GM19328 (cell line): ENCODE measurements at regions not wholly inside any gene's neighbourhood (a gene's known extent, or its start where the extent isn't known, plus 50 kb on each side); places are given as distances from the start of the nearest gene placed in this dataset.
"Not testable (repeated sequence)": the region's sequence is repeated elsewhere in the genome, so short reads cannot be mapped to it uniquely, and the experiment has no call there.

Source experiments
- ATAC-seq: cut with Tn5 transposase; IDR thresholded peaks from one replicate; pipeline ENCODE4 v1.9.1; 2021; ENCODE audit warnings: mild to moderate bottlenecking, moderate library complexity; ENCODE audit not compliant: unreplicated experiment

DNA sequence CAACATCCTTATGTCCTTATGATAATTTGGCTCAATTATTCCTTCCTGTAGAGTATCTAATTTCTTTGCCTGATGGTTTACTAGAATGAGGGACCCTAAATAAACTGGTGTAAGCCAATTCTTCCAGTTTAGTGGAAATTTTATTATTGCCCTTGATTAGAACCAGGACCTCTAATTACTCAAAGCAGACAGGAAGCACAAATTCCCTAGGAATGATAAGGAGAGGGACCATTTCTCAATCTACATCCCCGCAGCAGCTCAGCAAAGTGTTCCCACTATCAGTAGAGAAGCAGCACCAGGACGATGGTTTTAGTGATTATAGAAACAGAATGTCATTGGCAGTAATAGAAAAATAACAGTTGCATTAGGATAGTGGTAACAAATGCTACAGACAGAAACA, 97.1 kb downstream of the PLPPR4 start:
- no peak for ATAC-seq

- ATAC-seq, result no peak
Observed at GRCh38 chr1:99363531-99363930, 99.2 kb downstream of the PLPPR4 start.

DNA sequence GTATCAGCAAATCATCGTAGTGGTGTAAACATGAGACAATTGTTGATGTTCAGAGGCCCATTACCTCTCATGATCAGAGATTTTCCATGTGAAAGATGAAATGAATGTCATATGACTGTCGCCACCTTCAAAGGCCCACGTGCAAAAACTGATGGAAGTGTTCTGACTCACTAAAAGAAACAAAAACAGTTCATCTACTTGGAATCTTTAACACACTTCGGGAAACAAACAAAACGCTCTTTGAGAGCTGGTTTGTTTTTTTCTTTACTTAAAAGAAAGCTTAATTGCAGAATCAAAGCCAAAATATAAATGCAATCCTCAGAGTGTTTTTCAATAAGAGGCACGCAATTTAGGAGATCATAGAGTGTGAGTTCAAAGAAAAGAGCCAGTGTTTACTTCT, 100.8 kb downstream of the PLPPR4 start:
- ATAC-seq, result no peak

GRCh38 chr1:99365545-99365944, 101.3 kb downstream of the PLPPR4 start:
- ATAC-seq, result no peak

DNA sequence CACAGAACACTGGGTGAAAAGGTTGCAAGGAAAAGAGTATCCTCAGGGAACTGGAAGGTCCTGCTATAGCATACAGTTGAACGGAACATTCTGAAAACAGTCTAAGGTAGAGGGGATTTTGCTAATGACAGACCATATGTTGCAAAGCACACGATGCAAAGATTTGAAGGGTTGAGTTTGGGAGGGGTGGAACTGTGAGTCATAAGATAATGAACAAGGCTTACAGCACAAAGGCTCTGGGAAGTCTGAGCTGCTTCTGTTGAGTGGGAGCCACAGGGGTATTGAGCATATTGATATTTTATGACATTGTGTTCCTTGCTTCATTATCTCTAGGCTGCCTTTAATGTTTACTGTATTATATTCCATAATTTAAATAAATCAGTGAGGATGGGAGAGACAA, 104.9 kb downstream of the PLPPR4 start:
- no peak for ATAC-seq

GRCh38 chr1:99370476-99370875, 106.2 kb downstream of the PLPPR4 start:
- no peak for ATAC-seq

- ATAC-seq, result no peak
Observed at GRCh38 chr1:99371413-99371812, 107.1 kb downstream of the PLPPR4 start.

DNA sequence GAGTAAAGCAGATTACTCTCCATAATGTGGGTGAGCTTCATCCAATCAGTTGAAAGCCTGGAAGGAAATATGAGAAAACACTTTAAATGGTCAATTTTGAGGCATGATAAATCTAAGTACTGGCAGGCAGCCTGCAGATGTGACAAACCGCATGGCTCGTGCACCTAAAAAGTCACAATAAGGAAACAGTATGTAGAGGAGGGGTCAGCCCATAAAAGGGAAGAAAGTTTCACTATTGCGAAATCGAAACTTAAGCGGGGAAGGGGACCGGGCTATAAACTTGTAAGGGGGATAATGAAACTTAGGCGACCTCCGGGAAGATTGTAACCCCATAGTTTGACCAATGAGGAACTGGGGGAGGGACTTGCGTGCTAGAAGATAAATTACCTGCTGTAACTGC, 109.8 kb downstream of the PLPPR4 start:
- ATAC-seq, result no peak

DNA sequence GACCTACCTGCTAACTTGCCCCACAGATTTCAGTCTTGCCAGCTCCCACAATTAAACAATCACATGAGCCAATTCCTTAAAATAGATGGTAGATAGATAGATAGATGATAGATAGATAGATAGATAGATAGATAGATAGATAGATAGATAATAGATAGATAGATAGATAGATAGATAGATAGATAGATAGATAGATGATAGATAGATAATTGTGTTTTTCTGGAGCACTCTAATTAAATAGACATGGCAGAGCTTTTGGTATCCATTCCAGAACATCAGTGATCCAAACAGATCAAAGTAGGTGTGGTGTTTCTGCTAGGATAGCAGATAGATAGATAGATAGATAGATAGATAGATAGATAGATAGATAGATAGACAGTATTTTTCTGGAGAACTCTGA, 110.4 kb downstream of the PLPPR4 start:
- ATAC-seq, result not testable (repeated sequence)

DNA sequence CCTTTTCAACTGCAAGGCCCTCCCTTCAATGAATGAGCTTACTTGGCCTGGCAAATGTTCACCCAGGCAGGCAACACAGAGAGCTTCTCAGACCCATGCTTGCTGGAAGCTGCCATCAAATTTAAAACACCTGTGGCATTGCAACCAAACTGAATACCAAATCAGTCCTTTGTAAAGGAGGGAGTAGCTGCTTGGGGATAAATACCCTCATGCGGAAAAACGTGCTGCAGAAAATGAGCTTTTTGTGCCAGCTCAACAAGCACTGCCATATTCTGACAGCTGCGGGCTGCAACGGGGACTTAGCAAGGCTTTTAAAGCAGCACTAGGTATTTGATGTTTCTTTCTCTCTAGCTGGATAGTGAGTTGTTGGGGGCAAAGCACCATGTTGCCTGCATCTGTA, 119.7 kb downstream of the PLPPR4 start:
- ATAC-seq, result no peak

GRCh38 chr1:99385852-99386251, 121.6 kb downstream of the PLPPR4 start:
- no peak for ATAC-seq

GRCh38 chr1:99396389-99396788, 132.1 kb downstream of the PLPPR4 start:
- no peak for ATAC-seq

DNA sequence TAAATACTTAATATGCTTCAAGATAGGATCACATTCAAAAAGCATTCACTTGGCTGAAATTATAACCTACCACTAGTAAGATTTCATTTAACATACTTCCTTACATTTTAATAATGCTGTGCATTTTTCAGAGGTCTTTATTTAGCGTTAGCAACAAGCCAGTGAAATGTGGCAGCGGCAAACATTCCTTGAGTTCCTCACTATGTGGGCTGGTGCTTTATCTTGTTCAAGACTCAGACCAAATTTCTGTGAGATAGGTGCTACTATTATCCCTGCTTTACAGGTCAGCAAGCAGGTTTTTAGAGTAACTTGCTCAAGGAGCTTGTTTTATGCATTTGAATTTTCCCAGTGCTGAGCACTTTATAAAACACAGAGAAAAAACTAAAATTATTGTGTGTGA, 132.7 kb downstream of the PLPPR4 start:
- no peak for ATAC-seq

- no peak for ATAC-seq
Observed at GRCh38 chr1:99397863-99398262, 133.6 kb downstream of the PLPPR4 start.

- ATAC-seq, result not testable (repeated sequence)
Observed at GRCh38 chr1:99401556-99401955, 137.3 kb downstream of the PLPPR4 start.

GRCh38 chr1:99404399-99404798, 140.1 kb downstream of the PLPPR4 start:
- ATAC-seq, result not testable (repeated sequence)

DNA sequence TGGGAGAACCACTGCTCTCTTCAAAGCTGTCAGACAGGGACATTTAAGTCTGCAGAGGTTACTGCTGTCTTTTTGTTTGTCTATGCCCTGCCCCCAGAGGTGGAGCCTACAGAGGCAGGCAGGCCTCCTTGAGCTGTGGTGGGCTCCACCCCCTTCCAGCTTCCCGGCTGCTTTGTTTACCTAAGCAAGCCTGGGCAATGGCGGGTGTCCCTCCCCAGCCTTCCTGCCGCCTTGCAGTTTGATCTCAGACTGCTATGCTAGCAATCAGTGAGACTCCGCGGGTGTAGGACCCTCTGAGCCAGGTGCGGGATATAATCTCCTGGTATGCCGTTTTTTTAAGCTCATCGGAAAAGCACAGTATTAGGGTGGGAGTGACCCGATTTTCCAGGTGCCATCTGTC, 141.0 kb downstream of the PLPPR4 start:
- not testable (repeated sequence) for ATAC-seq

DNA sequence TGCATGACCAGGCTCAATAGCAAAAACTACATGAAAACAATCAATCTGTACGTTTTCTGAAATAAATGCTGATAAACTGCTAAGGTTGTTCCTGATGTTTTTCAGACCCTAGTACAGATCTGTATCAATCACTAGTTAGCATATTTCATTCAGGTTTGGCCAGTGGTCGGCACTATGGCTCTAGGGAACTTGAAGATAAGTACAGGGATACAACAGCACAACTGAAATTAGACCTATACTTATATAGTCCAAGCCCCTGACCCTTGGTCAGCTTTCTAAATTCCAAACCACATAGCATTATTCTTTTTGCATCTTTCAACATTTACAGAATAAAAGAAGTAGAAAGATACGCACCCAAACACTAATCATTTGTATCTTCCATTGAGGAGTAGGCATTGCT, 142.7 kb downstream of the PLPPR4 start:
- no peak for ATAC-seq

- no peak for ATAC-seq
Observed at GRCh38 chr1:99424087-99424486, 159.8 kb downstream of the PLPPR4 start.

DNA sequence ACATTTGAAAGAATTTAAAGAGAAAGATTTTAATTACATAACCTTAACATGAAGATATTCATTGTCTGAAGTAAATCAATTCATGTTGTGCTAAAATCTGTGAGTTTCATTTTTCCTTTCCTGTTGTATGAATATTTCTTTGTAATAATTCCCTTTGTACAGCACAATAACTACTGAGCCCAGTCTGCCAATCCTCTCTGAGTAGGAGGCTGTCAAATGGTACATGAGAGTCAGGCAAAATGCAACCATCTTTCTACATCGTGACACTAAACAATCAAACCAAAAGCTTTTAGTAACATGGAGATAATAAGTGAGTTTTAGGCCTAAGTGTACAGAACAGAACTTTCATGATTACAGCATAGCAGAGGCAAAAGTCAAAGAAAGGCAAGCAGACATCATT, 165.5 kb downstream of the PLPPR4 start:
- ATAC-seq, result no peak

DNA sequence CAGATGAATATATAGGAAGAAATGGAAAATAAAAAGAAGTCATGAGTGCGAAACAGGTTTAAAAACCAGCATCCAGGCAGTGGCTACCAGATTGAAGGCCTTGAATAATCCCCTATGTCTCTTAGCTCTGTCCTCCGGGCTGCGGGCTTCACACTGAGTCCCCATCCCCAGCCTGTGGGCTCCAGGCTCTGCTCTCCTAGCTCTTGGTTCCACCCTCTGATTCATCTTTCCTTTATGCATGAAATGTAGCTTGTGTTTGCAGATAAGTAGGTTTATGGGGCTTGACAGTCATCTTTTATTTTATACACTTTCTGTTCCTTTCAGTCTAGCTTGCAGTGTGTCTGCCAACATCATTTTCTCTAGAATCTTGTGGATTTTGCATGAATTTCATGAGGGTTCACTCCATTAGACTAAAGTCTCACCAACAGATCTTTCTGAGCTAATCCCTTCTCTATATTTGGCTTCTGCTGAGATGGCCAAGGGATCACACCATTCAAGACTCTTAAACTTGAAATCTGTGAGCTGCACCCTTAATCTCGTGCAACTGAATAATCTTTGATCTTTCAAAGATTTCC, 174.5 kb downstream of the PLPPR4 start:
- ATAC-seq, result no peak

DNA sequence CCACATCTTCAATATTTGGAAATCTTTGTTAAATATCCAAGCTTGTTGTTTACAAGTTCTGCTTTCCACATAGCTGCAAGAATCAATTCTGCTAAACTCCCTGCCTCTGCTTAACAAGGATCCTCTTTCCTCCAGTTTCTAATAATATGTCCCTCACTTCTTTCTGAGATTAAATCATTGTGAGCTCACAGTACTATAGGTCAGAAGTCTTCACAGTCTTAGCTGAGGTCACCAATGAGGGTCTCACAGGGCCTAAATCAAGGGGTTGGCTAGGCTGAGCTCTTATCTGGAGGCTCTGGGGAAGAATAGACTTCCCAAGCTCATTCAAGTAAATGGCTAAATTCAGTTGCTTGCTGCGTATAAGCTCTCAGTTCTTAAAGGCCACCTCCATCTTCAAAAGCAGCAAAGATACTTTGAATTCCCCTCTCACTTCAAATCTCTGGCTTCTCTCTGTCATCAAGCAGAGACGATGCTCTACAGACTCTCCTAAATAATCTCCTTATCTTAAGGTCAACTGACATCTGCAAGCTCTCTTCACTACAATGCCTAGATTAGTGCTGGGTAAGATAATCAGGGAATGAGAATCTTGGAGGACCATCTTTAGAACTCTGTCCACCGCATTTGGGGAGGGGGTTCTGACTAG, 175.3 kb downstream of the PLPPR4 start:
- no peak for ATAC-seq
